DOHH2 (cell line): ENCODE measurements at regions not wholly inside any gene's neighbourhood (a gene's known extent, or its start where the extent isn't known, plus 50 kb on each side); places are given as distances from the start of the nearest gene placed in this dataset.

Source experiments
- EZH2phosphoT487 ChIP-seq: fragments of 200-600 bp; sonication (generic); IDR thresholded peaks from 2 replicates; pipeline ENCODE4 v1.6.1; 2017; ENCODE audit warnings: borderline replicate concordance, mild to moderate bottlenecking, antibody characterized with exemption, low read length, moderate library complexity, mixed read lengths
- TF ChIP-seq, protein P1 (sequence below): fragments of 200-600 bp; sonication (generic); IDR thresholded peaks from one replicate; pipeline ENCODE4 v1.5.1; 2014; ENCODE audit warnings: antibody characterized with exemption, mild to moderate bottlenecking, low read depth, low read length; ENCODE audit not compliant: poor library complexity, severe bottlenecking

DNA sequence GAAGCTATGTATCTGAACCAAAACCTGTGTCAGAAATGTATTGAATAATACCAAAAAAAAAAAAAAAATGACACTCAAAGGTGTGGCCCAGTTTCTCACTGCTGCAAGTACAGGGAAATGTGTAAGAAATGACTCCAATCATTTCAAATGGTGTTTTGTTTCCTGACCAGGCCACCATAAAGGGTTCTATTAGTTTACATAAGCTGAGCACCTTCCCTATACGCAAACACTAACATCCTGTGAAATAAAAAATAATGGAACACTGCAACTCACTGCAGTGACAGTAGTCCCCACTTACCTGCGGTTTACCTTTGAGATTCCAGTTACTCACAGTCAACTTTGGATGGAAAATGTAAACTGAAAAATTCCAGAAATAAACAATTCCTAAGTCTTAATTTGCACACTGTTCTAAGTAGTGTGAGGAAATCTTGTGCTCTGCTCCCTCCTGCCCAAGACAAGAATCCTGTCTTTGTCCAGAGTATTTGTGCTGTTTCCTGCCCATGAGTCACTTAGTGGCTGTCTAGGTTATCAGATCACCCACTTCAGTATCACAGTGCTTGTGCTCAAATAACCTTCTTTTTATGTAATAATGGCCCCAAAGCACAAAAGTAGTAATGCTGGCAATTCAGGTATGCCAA, 265.3 kb downstream of the RCHY1 start:
- TF ChIP-seq, protein P1, sequence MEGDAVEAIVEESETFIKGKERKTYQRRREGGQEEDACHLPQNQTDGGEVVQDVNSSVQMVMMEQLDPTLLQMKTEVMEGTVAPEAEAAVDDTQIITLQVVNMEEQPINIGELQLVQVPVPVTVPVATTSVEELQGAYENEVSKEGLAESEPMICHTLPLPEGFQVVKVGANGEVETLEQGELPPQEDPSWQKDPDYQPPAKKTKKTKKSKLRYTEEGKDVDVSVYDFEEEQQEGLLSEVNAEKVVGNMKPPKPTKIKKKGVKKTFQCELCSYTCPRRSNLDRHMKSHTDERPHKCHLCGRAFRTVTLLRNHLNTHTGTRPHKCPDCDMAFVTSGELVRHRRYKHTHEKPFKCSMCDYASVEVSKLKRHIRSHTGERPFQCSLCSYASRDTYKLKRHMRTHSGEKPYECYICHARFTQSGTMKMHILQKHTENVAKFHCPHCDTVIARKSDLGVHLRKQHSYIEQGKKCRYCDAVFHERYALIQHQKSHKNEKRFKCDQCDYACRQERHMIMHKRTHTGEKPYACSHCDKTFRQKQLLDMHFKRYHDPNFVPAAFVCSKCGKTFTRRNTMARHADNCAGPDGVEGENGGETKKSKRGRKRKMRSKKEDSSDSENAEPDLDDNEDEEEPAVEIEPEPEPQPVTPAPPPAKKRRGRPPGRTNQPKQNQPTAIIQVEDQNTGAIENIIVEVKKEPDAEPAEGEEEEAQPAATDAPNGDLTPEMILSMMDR: no peak
- no peak for TF ChIP-seq EZH2phosphoT487
